Stomach (tissue), 4 donors: ENCODE measurements at regions not wholly inside any gene's neighbourhood (a gene's known extent, or its start where the extent isn't known, plus 50 kb on each side); places are given as distances from the start of the nearest gene placed in this dataset.

ENCODE experiments used
- POLR2A ChIP-seq, 4 donors: fragments of 450-650 bp; IDR thresholded peaks; one replicate each; pipeline ENCODE4 v1.6.1; 2016; ENCODE audit warnings: antibody characterized with exemption in 4 of 4, control low read depth in 2 of 4, mild to moderate bottlenecking in 1 of 4, moderate library complexity in 1 of 4
- TF ChIP-seq, protein P1 (sequence below), 7 experiments: fragments of 450-650 bp in 4 of 7; fragments of 200-600 bp in 3 of 7; sonication (generic) in 3 of 7; IDR thresholded peaks; one replicate each; pipeline ENCODE4 v1.5.1; 2016 to 2019; ENCODE audit warnings: antibody characterized with exemption in 7 of 7, control low read depth in 2 of 7, mild to moderate bottlenecking in 1 of 7

DNA sequence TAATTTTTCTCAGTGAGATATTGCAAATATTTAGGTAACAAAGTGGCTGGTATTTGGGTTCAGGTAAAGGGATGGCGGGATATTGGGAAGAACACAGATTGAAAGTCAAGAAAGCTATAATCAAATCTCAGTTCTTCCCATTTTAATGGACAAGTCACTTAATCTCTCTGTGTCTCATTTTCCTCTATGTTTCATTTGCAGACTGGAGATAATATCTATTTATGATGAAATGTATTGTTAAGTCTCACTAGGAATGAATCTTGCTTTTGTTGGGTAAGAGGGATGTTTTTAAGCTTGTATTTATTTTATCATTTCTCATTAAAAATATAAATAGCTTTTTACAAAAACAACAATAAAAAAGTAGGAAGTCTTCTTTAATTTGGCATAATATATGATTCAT, 175.4 kb downstream of the ISL1 start:
- TF ChIP-seq, protein P1, sequence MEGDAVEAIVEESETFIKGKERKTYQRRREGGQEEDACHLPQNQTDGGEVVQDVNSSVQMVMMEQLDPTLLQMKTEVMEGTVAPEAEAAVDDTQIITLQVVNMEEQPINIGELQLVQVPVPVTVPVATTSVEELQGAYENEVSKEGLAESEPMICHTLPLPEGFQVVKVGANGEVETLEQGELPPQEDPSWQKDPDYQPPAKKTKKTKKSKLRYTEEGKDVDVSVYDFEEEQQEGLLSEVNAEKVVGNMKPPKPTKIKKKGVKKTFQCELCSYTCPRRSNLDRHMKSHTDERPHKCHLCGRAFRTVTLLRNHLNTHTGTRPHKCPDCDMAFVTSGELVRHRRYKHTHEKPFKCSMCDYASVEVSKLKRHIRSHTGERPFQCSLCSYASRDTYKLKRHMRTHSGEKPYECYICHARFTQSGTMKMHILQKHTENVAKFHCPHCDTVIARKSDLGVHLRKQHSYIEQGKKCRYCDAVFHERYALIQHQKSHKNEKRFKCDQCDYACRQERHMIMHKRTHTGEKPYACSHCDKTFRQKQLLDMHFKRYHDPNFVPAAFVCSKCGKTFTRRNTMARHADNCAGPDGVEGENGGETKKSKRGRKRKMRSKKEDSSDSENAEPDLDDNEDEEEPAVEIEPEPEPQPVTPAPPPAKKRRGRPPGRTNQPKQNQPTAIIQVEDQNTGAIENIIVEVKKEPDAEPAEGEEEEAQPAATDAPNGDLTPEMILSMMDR (IDR thresholded peaks at IDR 0.05) = no peak
- no peak for TF ChIP-seq POLR2A (IDR thresholded peaks at IDR 0.05)
